ENCODE measurements at regions not wholly inside any gene's neighbourhood (a gene's known extent, or its start where the extent isn't known, plus 50 kb on each side); places are given as distances from the start of the nearest gene placed in this dataset.
"Not testable (repeated sequence)": the region's sequence is repeated elsewhere in the genome, so short reads cannot be mapped to it uniquely, and the experiment has no call there.

DNA sequence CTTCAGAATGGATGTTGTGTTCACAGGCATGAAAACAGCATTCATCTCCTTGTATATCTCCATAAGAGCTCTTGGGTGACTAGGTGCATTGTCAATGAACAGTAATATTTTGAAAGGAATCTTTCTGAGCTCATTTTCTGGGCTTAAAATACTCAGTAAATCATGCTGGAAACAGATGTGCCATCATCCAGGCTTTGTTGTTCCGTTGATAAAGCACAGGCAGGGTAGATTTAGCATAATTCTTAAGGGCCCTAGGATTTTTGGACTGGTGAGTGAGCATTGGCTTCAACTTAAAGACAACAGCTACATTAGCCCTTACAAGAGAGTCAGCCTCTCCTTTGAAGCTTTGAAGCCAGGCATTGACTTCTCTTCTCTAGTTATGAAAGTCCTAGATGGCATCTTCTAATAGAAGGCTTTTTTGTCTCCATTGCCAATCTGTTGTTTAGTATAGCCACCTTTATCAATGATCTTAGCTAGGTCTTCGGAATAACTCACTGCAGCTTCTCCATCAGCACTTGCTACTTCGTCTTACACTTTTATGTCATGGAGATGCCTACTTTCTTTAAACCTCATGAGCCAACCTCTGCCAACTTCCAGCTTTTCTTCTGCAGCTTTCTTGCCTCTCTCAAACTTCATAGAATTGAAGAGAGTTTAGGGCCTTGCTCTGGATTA, 79.6 kb upstream of the PSMA6 start:
- no peaks in the 10 kb centered on the region for H3K4me1 ChIP-seq (ENCODE audit: control insufficient read depth in 2 of 3, insufficient read depth in 2 of 3, low read depth in 1 of 3, low read length in 3 of 3)
- H3K9ac ChIP-seq (ENCODE audit: low read length in 3 of 3) = no peak overlapping the region
- DNase-seq (no peak), FAIRE-seq (no peak)
- H3K9me3 ChIP-seq (ENCODE audit: control insufficient read depth in 2 of 3, insufficient read depth in 1 of 3, low read length in 3 of 3) = no peaks in the 10 kb centered on the region
- H3K4me3 ChIP-seq (ENCODE audit: low read length in 3 of 3) = no peak overlapping the region
- TF ChIP-seq, protein P1, sequence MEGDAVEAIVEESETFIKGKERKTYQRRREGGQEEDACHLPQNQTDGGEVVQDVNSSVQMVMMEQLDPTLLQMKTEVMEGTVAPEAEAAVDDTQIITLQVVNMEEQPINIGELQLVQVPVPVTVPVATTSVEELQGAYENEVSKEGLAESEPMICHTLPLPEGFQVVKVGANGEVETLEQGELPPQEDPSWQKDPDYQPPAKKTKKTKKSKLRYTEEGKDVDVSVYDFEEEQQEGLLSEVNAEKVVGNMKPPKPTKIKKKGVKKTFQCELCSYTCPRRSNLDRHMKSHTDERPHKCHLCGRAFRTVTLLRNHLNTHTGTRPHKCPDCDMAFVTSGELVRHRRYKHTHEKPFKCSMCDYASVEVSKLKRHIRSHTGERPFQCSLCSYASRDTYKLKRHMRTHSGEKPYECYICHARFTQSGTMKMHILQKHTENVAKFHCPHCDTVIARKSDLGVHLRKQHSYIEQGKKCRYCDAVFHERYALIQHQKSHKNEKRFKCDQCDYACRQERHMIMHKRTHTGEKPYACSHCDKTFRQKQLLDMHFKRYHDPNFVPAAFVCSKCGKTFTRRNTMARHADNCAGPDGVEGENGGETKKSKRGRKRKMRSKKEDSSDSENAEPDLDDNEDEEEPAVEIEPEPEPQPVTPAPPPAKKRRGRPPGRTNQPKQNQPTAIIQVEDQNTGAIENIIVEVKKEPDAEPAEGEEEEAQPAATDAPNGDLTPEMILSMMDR (IDR thresholded peaks at IDR 0.05; ENCODE audit: borderline replicate concordance, extremely low read depth, insufficient read depth) = no peak
- no peaks in the 10 kb centered on the region for H3K27me3 ChIP-seq (ENCODE audit: control insufficient read depth, insufficient read depth, low read length)
- H3K36me3 ChIP-seq (ENCODE audit: control insufficient read depth in 2 of 3, insufficient read depth in 3 of 3, low read length in 3 of 3) = no peaks in the 10 kb centered on the region
- intact Hi-C loops (cut with DNase I) = loop anchor here (10.0 kb wide), 1 partner anchor 202 kb away; no protein-coding TSS in a partner anchor
- H3K27ac ChIP-seq (ENCODE audit: low read depth in 2 of 2, low read length in 2 of 2) = no peak overlapping the region

DNA sequence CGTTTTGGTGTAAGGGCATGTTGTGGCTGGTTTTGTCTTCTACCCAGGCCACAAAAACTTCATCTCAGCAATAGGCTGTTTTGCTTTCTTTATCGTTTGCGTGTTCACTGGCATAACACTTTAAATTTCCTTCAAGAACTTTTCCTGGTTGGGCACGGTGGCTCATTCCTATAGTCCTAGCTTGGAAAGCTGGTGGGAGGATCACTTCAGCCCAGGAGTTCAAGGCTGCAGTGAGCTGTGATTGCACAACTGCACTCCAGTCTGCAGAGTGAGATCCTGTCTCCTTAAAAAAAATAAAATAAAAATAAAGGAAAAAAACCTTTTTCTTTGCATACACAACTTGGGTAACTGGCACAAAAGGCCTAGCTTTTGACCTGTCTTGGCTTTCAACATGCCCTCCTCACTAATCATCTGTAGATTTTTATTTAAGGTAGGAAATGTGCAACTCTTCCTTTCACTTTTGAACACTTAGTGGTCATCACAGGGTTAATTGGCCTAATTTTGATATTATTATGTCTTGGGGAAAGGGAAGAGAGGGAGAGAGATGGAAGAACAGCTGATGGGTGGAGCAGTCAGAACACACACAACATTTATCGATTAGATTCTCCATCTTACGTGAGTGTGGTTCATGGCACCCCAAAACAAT, 78.9 kb upstream of the PSMA6 start:
- Histone ChIP-seq H3K4me1 (ENCODE audit: control insufficient read depth in 2 of 3, insufficient read depth in 2 of 3, low read depth in 1 of 3, low read length in 3 of 3) (no peaks in the 10 kb centered on the region), H3K27me3 (ENCODE audit: control insufficient read depth, insufficient read depth, low read length) (no peaks in the 10 kb centered on the region), H3K9ac (ENCODE audit: low read length in 3 of 3) (no peak overlapping the region), H3K27ac (ENCODE audit: low read depth in 2 of 2, low read length in 2 of 2) (no peak overlapping the region), H3K4me3 (ENCODE audit: low read length in 3 of 3) (no peak overlapping the region), H3K36me3 (ENCODE audit: control insufficient read depth in 2 of 3, insufficient read depth in 3 of 3, low read length in 3 of 3) (no peaks in the 10 kb centered on the region), H3K9me3 (ENCODE audit: control insufficient read depth in 2 of 3, insufficient read depth in 1 of 3, low read length in 3 of 3) (no peaks in the 10 kb centered on the region)
- DNase-seq (no peak), FAIRE-seq (no peak)
- TF ChIP-seq, protein P1 (IDR thresholded peaks at IDR 0.05; ENCODE audit: borderline replicate concordance, extremely low read depth, insufficient read depth) = no peak
- intact Hi-C loops (cut with DNase I) = loop anchor here (10.0 kb wide), 1 partner anchor 202 kb away; no protein-coding TSS in a partner anchor

DNA sequence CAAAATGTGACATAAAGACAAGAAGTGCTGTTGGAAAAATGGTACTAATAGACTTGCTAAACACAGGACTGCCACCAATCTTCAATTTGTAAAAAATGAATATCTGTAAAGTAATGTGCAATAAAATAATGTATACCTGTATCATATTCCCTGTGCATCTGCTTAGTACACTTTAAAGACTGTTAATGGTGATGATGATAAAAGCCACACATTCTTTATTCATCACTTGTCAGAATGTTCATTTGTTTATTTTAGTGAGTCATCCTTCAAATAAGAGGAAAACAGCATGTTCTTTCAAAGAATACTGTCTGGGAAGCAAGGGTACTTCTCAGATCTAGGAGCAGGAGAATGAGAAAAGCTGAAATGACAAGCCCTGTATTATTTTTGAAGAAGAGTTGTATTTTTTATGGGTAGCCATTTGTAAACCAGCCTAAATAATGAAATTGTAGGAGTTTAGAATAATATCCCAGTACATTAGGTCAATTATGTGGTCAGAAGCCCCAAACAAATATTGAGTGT, 78.3 kb upstream of the PSMA6 start:
- DNase-seq = no peak
- no peaks in the 10 kb centered on the region for H3K4me1 ChIP-seq (ENCODE audit: control insufficient read depth in 2 of 3, insufficient read depth in 2 of 3, low read depth in 1 of 3, low read length in 3 of 3)
- no peak overlapping the region for H3K9ac ChIP-seq (ENCODE audit: low read length in 3 of 3)
- intact Hi-C loops (cut with DNase I) = loop anchor here (10.0 kb wide), 1 partner anchor 201 kb away; no protein-coding TSS in a partner anchor
- H3K27me3 ChIP-seq (ENCODE audit: control insufficient read depth, insufficient read depth, low read length) = no peaks in the 10 kb centered on the region
- no peak overlapping the region for H3K4me3 ChIP-seq (ENCODE audit: low read length in 3 of 3)
- H3K9me3 ChIP-seq (ENCODE audit: control insufficient read depth in 2 of 3, insufficient read depth in 1 of 3, low read length in 3 of 3) = no peaks in the 10 kb centered on the region
- TF ChIP-seq, protein P1 (IDR thresholded peaks at IDR 0.05; ENCODE audit: borderline replicate concordance, extremely low read depth, insufficient read depth) = no peak
- no peak overlapping the region for H3K27ac ChIP-seq (ENCODE audit: low read depth in 2 of 2, low read length in 2 of 2)
- FAIRE-seq = no peak
- no peaks in the 10 kb centered on the region for H3K36me3 ChIP-seq (ENCODE audit: control insufficient read depth in 2 of 3, insufficient read depth in 3 of 3, low read length in 3 of 3)

DNA sequence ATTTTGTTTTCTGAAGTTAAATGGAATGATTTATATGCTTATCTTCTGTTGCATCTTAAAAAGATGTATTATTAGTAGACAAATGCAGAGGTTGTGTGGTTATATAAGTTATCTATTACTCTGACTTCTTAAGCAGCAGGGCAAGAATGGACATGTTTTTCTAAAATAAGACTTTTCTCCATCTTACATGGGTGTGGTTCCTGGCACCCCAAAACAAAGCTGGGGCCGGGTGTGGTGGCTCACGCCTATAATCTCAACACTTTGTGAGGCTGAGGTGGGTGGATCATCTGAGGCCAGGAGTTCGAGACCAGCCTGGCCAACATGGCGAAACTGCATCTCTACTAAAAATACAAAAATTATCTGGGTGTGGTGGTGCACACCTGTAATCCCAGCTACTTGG, 77.8 kb upstream of the PSMA6 start:
- not testable (repeated sequence) for H3K4me1 ChIP-seq (ENCODE audit: control insufficient read depth in 2 of 3, insufficient read depth in 2 of 3, low read depth in 1 of 3, low read length in 3 of 3); H3K9ac ChIP-seq (ENCODE audit: low read length in 3 of 3)
- intact Hi-C loops (cut with DNase I) = loop anchor here (10.0 kb wide), 1 partner anchor 200 kb away; no protein-coding TSS in a partner anchor

More for the DNA sequence above, 77.8 kb upstream of the PSMA6 start:
- not testable (repeated sequence) for DNase-seq; H3K27ac ChIP-seq (ENCODE audit: low read depth in 2 of 2, low read length in 2 of 2); H3K27me3 ChIP-seq (ENCODE audit: control insufficient read depth, insufficient read depth, low read length); H3K36me3 ChIP-seq (ENCODE audit: control insufficient read depth in 2 of 3, insufficient read depth in 3 of 3, low read length in 3 of 3); H3K4me3 ChIP-seq (ENCODE audit: low read length in 3 of 3); H3K9me3 ChIP-seq (ENCODE audit: control insufficient read depth in 2 of 3, insufficient read depth in 1 of 3, low read length in 3 of 3); FAIRE-seq

All from kidney (tissue), 13 donors.